Fibroblast of mammary gland (primary cell): ENCODE measurements at regions not wholly inside any gene's neighbourhood (a gene's known extent, or its start where the extent isn't known, plus 50 kb on each side); places are given as distances from the start of the nearest gene placed in this dataset.
"Not testable (repeated sequence)": the region's sequence is repeated elsewhere in the genome, so short reads cannot be mapped to it uniquely, and the experiment has no call there.

Experiments
- DNase-seq: peaks from one replicate; pipeline ENCODE4 v3.0.0-alpha.2; 2010; ENCODE audit warnings: low read depth
- H3K4me3 ChIP-seq: 2 replicates; pipeline ENCODE4 v1.5.1; 2011; ENCODE audit warnings: low read depth, mild to moderate bottlenecking, low read length, moderate library complexity; ENCODE audit not compliant: control insufficient read depth
- TF ChIP-seq, protein P1 (sequence below): conservative IDR thresholded peaks from 2 replicates; pipeline ENCODE4 v1.5.1; 2011; ENCODE audit warnings: low read depth, low read length, inconsistent platforms; ENCODE audit not compliant: control insufficient read depth, insufficient read depth

DNA sequence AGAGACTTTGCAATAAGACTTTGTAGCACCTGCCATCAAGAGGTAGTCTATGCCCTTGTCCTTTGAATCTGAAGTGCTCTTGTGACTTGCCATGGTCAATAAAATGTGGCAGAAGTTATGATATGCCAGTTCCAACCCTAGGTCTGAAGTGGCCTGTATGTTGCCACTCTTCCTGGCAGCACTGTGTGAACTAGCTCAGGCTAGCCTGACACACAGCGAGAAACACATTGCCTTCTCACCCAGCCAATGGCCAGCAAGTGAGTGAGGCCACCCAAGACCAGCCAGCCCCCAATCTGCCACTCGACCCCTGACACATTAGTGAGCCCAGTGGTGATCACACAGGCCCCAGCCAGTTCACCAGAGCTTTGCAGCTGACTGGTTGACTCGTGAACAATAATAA, 52.7 kb upstream of the OSMR start:
- no peak for DNase-seq
- H3K4me3 ChIP-seq, result no peak overlapping the region
- TF ChIP-seq, protein P1, sequence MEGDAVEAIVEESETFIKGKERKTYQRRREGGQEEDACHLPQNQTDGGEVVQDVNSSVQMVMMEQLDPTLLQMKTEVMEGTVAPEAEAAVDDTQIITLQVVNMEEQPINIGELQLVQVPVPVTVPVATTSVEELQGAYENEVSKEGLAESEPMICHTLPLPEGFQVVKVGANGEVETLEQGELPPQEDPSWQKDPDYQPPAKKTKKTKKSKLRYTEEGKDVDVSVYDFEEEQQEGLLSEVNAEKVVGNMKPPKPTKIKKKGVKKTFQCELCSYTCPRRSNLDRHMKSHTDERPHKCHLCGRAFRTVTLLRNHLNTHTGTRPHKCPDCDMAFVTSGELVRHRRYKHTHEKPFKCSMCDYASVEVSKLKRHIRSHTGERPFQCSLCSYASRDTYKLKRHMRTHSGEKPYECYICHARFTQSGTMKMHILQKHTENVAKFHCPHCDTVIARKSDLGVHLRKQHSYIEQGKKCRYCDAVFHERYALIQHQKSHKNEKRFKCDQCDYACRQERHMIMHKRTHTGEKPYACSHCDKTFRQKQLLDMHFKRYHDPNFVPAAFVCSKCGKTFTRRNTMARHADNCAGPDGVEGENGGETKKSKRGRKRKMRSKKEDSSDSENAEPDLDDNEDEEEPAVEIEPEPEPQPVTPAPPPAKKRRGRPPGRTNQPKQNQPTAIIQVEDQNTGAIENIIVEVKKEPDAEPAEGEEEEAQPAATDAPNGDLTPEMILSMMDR, result no peak

- DNase-seq, H3K4me3 ChIP-seq: not testable (repeated sequence)
Measured at GRCh38 chr5:38794037-38794436, 51.8 kb upstream of the OSMR start.

DNA sequence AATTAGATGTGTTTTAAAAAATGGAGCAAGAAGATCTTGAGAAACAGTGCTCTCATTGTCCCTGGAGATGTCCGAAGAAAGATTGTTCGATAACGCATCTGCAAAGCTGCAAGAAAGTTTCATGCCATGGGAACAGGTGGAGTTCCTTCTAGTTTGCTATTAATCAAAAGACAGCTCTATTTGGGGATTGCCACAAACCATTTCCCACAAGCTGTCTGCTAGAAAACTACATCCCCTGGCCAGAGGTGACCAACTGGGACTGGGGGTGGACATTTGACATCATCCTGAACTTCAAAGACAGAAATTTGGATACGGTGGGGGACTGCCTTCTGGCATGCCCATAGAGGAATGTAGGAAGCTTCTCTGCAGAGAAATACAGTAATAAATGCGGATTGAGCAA, 50.8 kb upstream of the OSMR start:
- TF ChIP-seq, protein P1, result no peak
- no peak for DNase-seq
- H3K4me3 ChIP-seq, result no peak overlapping the region

DNA sequence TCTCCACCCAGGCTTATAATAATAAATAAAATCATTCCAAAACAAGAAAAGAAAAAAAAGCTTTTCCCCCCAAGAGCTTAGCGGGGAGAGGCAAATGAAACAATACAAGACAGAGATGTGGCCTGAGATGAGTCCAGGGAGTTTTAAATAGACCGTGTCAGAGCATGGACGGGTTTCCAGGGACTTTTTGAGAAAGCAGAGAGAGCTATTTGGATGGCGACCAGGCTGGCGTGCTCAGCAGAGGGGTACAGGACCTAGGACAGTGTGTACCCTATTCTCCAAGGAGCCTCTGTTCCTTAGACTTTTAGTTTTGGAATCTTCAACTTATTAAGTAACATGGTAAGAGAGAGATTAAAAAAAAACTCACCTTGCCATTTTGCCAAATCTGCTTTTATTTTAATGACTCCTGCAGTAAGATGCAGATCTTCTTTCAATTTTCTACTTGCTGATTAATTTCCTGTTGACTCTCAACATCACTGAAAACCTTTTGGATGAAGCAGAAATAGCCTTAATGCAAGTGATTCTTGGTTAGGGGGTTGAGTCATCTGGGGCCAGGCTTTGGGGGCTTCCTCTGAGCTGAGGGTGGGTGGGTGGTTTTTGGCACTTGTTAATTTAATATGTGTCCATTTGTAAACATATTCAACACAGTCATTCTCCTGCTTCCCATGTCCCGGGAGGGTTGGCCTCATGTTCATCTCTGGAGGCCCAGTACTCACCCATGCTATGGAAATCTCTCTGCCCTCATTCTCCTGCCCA, 49.6 kb upstream of the OSMR start:
- no peak overlapping the region for H3K4me3 ChIP-seq
- TF ChIP-seq, protein P1, result no peak
- DNase-seq, result peak; percentile 74
